ENCODE measurements at regions not wholly inside any gene's neighbourhood (a gene's known extent, or its start where the extent isn't known, plus 50 kb on each side); places are given as distances from the start of the nearest gene placed in this dataset.

GRCh38 chr2:72051971-72052505 is 95.6 kb downstream of the CYP26B1 start:
- TF ChIP-seq EZH2 (IDR thresholded peaks at IDR 0.05; ENCODE audit: insufficient read depth, poor library complexity, severe bottlenecking): no peak
- TF ChIP-seq EZH2phosphoT487 (IDR thresholded peaks at IDR 0.05; ENCODE audit: insufficient read depth, low read depth): no peak

Measured in GM23248 (cell line).